ENCODE measurements at regions not wholly inside any gene's neighbourhood (a gene's known extent, or its start where the extent isn't known, plus 50 kb on each side); places are given as distances from the start of the nearest gene placed in this dataset.

DNA sequence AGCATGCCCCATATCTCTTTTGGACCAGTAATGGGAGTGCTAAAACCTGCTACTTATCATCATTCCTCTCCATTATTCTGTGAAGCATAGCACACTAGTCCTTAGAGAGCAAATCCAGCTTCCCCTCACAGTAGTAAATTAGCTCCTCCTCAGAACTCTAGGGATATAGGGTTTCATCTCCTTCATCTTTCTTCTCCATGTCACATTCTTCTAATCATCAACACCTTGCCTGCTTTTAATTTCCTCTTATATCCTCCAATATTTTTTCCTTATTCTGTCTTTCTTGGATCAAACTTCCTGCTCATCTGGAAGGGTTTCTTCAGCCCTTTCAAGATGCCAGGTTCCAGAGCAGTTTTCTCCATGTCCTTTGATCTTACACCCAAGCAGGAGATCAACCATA lies 321.4 kb upstream of the ACVR2A start:
- TF ChIP-seq PPARA (CRISPR knock-in tag; IDR thresholded peaks at IDR 0.05; ENCODE audit: borderline replicate concordance), result no peak
- TF ChIP-seq, protein P1, sequence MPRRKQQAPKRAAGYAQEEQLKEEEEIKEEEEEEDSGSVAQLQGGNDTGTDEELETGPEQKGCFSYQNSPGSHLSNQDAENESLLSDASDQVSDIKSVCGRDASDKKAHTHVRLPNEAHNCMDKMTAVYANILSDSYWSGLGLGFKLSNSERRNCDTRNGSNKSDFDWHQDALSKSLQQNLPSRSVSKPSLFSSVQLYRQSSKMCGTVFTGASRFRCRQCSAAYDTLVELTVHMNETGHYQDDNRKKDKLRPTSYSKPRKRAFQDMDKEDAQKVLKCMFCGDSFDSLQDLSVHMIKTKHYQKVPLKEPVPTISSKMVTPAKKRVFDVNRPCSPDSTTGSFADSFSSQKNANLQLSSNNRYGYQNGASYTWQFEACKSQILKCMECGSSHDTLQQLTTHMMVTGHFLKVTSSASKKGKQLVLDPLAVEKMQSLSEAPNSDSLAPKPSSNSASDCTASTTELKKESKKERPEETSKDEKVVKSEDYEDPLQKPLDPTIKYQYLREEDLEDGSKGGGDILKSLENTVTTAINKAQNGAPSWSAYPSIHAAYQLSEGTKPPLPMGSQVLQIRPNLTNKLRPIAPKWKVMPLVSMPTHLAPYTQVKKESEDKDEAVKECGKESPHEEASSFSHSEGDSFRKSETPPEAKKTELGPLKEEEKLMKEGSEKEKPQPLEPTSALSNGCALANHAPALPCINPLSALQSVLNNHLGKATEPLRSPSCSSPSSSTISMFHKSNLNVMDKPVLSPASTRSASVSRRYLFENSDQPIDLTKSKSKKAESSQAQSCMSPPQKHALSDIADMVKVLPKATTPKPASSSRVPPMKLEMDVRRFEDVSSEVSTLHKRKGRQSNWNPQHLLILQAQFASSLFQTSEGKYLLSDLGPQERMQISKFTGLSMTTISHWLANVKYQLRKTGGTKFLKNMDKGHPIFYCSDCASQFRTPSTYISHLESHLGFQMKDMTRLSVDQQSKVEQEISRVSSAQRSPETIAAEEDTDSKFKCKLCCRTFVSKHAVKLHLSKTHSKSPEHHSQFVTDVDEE (CRISPR knock-in tag; IDR thresholded peaks at IDR 0.05), result no peak
- no peak for TF ChIP-seq ZFP30 (CRISPR knock-in tag; IDR thresholded peaks at IDR 0.05)
- TF ChIP-seq SNAI2 (CRISPR knock-in tag; IDR thresholded peaks at IDR 0.05), result no peak
- TF ChIP-seq GLIS3 (CRISPR knock-in tag; IDR thresholded peaks at IDR 0.05), result no peak
